ENCODE measurements at regions not wholly inside any gene's neighbourhood (a gene's known extent, or its start where the extent isn't known, plus 50 kb on each side); places are given as distances from the start of the nearest gene placed in this dataset.

GRCh38 chr13:50646070-50646469 lies 197.4 kb downstream of the DLEU7 start:
- TF ChIP-seq CTCF (IDR thresholded peaks at IDR 0.05) (no peak), EP300 (IDR thresholded peaks at IDR 0.05) (no peak)

All from ovary (tissue), 3 donors.